Transverse colon (tissue), 3 donors: ENCODE measurements at regions not wholly inside any gene's neighbourhood (a gene's known extent, or its start where the extent isn't known, plus 50 kb on each side); places are given as distances from the start of the nearest gene placed in this dataset.

Experiments
- CTCF ChIP-seq, 5 experiments: fragments of 200-600 bp in 3 of 5; fragments of 450-650 bp in 2 of 5; sonication (generic) in 3 of 5; IDR thresholded peaks; 1 replicate in 2 of 5; 2 replicates in 3 of 5; pipeline ENCODE4 v1.5.1; 2016 to 2017; ENCODE audit warnings: antibody characterized with exemption in 5 of 5, inconsistent platforms in 3 of 5, mild to moderate bottlenecking in 2 of 5, moderate library complexity in 1 of 5
- EP300 ChIP-seq: sonication (generic); formaldehyde crosslinking; IDR thresholded peaks from one replicate; pipeline ENCODE4 v1.6.1; 2017; ENCODE audit warnings: antibody characterized with exemption, low read depth
- POLR2A ChIP-seq: fragments of 450-650 bp; IDR thresholded peaks from one replicate; pipeline ENCODE4 v1.6.1; 2016; ENCODE audit warnings: antibody characterized with exemption, mild to moderate bottlenecking, moderate library complexity

GRCh38 chr20:11833825-11834224, 83.9 kb upstream of the BTBD3 start:
- no peak for TF ChIP-seq CTCF (IDR thresholded peaks at IDR 0.05)
- no peak for TF ChIP-seq POLR2A
- no peak for TF ChIP-seq EP300
